Panc1 (cell line): ENCODE measurements at regions not wholly inside any gene's neighbourhood (a gene's known extent, or its start where the extent isn't known, plus 50 kb on each side); places are given as distances from the start of the nearest gene placed in this dataset.

Experiments
- ATAC-seq: fragments of 200-7000 bp; cut with Tn5 transposase; 2 replicates; pipeline ENCODE4 v1.9.1; 2020; ENCODE audit warnings: mild to moderate bottlenecking, moderate library complexity
- BruUV-seq: library from RNA; stranded (reverse); fragments of 400-500 nt; replicated peaks from 2 replicates; lab custom pipeline; 2021; lab: Mats Ljungman, UMichigan
- CTCF ChIA-PET: fragments of 300-600 bp; sonication (Branson Sonifier 250); formaldehyde crosslinking; loops from one replicate; lab custom pipeline; 2022; ENCODE audit warnings: antibody characterized with exemption; lab: Charles Lee
- POLR2A ChIA-PET: fragments of 300-600 bp; sonication (Branson Sonifier 250); formaldehyde crosslinking; loops from one replicate; lab custom pipeline; 2022; ENCODE audit warnings: antibody characterized with exemption; lab: Charles Lee
- DNase-seq: peaks from one replicate; pipeline ENCODE4 v3.0.0-alpha.2; 2010; ENCODE audit warnings: low read depth, low spot score
- H3K27ac ChIP-seq: 2 replicates; pipeline ENCODE4 v1.5.1; 2011; ENCODE audit warnings: mild to moderate bottlenecking, low read length, inconsistent platforms
- H3K27me3 ChIP-seq: fragments of 200-500 bp; sonication (Bioruptor generic); 2 replicates; pipeline ENCODE4 v1.6.0; 2014; ENCODE audit warnings: low read length, inconsistent platforms; ENCODE audit not compliant: control insufficient read depth, insufficient read depth
- H3K36me3 ChIP-seq: fragments of 200-500 bp; sonication (Bioruptor generic); 2 replicates; pipeline ENCODE4 v1.5.1; 2014; ENCODE audit warnings: inconsistent platforms, mild to moderate bottlenecking, low read length, moderate library complexity; ENCODE audit not compliant: control insufficient read depth, insufficient read depth
- H3K4me1 ChIP-seq: 2 replicates; pipeline ENCODE4 v1.5.1; 2011; ENCODE audit warnings: inconsistent platforms, mild to moderate bottlenecking, low read length, moderate library complexity; ENCODE audit not compliant: control insufficient read depth, insufficient read depth
- H3K4me3 ChIP-seq, 2 experiments: 2 replicates each; pipeline ENCODE4 v1.5.1; 2011 to 2012; ENCODE audit warnings: low read depth in 2 of 2, low read length in 2 of 2, mild to moderate bottlenecking in 2 of 2, inconsistent platforms in 1 of 2, moderate library complexity in 1 of 2
- H3K9me3 ChIP-seq: fragments of 200-500 bp; sonication (Bioruptor generic); 2 replicates; pipeline ENCODE4 v1.5.1; 2014; ENCODE audit warnings: low read depth, mild to moderate bottlenecking, inconsistent platforms, low read length, moderate library complexity; ENCODE audit not compliant: control insufficient read depth, insufficient read depth
- CTCF ChIP-seq: fragments of 450-650 bp; IDR thresholded peaks from 2 replicates; pipeline ENCODE4 v1.5.1; 2017; ENCODE audit warnings: mild to moderate bottlenecking
- POLR2AphosphoS5 ChIP-seq: IDR thresholded peaks from 2 replicates; pipeline ENCODE4 v1.6.1; 2012; ENCODE audit warnings: mild to moderate bottlenecking, low read depth, low read length, moderate library complexity
- REST ChIP-seq, 2 experiments: IDR thresholded peaks; 2 replicates each; pipeline ENCODE4 v1.6.1; 2011 to 2012; ENCODE audit warnings: low read depth in 2 of 2, control low read depth in 1 of 2, low read length in 1 of 2, mild to moderate bottlenecking in 1 of 2, moderate library complexity in 1 of 2; ENCODE audit not compliant: insufficient read depth in 1 of 2
- SIN3A ChIP-seq: IDR thresholded peaks from 2 replicates; pipeline ENCODE4 v1.6.1; 2012; ENCODE audit warnings: low read depth, mild to moderate bottlenecking, low read length, moderate library complexity, borderline replicate concordance; ENCODE audit not compliant: insufficient read depth
- TCF7L2 ChIP-seq: IDR thresholded peaks from 2 replicates; pipeline ENCODE4 v1.6.1; 2011; ENCODE audit warnings: mild to moderate bottlenecking, low read depth, low read length, inconsistent platforms
- in situ Hi-C: cut with HindIII; loops from 2 replicates; pipeline ENCODE4 v1.10.0; 2016; ENCODE audit warnings: low sequenced_read_pairs, low pct_unique_long_range_greater_than_20kb
- intact Hi-C: fragments of 100-400 bp; cut with micrococcal nuclease; formaldehyde crosslinking; loops from one replicate; pipeline ENCODE4 v1.10.0; 2022; ENCODE audit not compliant: unreplicated experiment

- Histone ChIP-seq H3K36me3 (no peaks in the 10 kb centered on the region), H3K4me3 (no peak overlapping the region), H3K27me3 (no peaks in the 10 kb centered on the region), H3K9me3 (no peaks in the 10 kb centered on the region), H3K4me1 (no peaks in the 10 kb centered on the region), H3K27ac (no peak overlapping the region)
- ATAC-seq (no peak), DNase-seq (no peak)
- BruUV-seq = no TSS peak
- in situ Hi-C loops (no loop called here), intact Hi-C loops (no loop called here)
- no peak for TF ChIP-seq SIN3A
- TF ChIP-seq CTCF = no peak
- TF ChIP-seq POLR2AphosphoS5 = no peak
- no peak for TF ChIP-seq REST (IDR thresholded peaks at IDR 0.05; ENCODE audit: insufficient read depth in 1 of 2, low read depth in 2 of 2, low read length in 1 of 2)
- no peak for TF ChIP-seq TCF7L2
- ChIA-PET CTCF (interaction anchor here (0.6 kb wide), 1 partner anchor 82 kb away, joined by 3 read pairs; no protein-coding TSS in a partner anchor), POLR2A (no interaction called here)
Observed at GRCh38 chr3:99565331-99565730, 73.1 kb upstream of the COL8A1 start.

- H3K36me3 ChIP-seq = no peaks in the 10 kb centered on the region
- intact Hi-C loops (no loop called here), in situ Hi-C loops (no loop called here)
- ChIA-PET CTCF (no interaction called here), POLR2A (no interaction called here)
- no peaks in the 10 kb centered on the region for H3K9me3 ChIP-seq
- BruUV-seq = no TSS peak
- no peak for TF ChIP-seq POLR2AphosphoS5
- no peak for TF ChIP-seq SIN3A
- TF ChIP-seq REST (IDR thresholded peaks at IDR 0.05; ENCODE audit: insufficient read depth in 1 of 2, low read depth in 2 of 2, low read length in 1 of 2) = no peak
- no peak for TF ChIP-seq CTCF
- TF ChIP-seq TCF7L2 = no peak
- no peak for DNase-seq
- H3K4me1 ChIP-seq = no peaks in the 10 kb centered on the region
- no peak for ATAC-seq
- no peak overlapping the region for H3K4me3 ChIP-seq
- no peak overlapping the region for H3K27ac ChIP-seq
- H3K27me3 ChIP-seq = no peaks in the 10 kb centered on the region
Observed at GRCh38 chr3:99562990-99563607, 75.3 kb upstream of the COL8A1 start.
